HepG2 (cell line): ENCODE measurements at regions not wholly inside any gene's neighbourhood (a gene's known extent, or its start where the extent isn't known, plus 50 kb on each side); places are given as distances from the start of the nearest gene placed in this dataset.

Experiments
- ADNP ChIP-seq: sonication (generic); formaldehyde crosslinking; IDR thresholded peaks from 2 replicates; pipeline ENCODE4 v1.4.0; 2020; ENCODE audit warnings: missing genetic modification reagents
- AGO2 ChIP-seq: fragments of 200-400 bp; formaldehyde crosslinking; optimal IDR thresholded peaks from 2 replicates; pipeline ENCODE3; 2017; ENCODE audit warnings: mild to moderate bottlenecking, low read depth, low read length, moderate library complexity
- BCL3 ChIP-seq: sonication (generic); formaldehyde crosslinking; IDR thresholded peaks from 2 replicates; pipeline ENCODE4 v1.5.1; 2020; ENCODE audit warnings: mild to moderate bottlenecking, missing genetic modification reagents, moderate library complexity
- DMTF1 ChIP-seq: sonication (generic); formaldehyde crosslinking; IDR thresholded peaks from 2 replicates; pipeline ENCODE4 v1.4.0; 2020; ENCODE audit warnings: mild to moderate bottlenecking, missing genetic modification reagents
- ELF4 ChIP-seq: sonication (generic); formaldehyde crosslinking; IDR thresholded peaks from 2 replicates; pipeline ENCODE4 v1.5.0; 2020; ENCODE audit warnings: missing genetic modification reagents, mild to moderate bottlenecking, moderate library complexity, borderline replicate concordance
- HDAC2 ChIP-seq: sonication (generic); formaldehyde crosslinking; IDR thresholded peaks from 2 replicates; pipeline ENCODE4 v1.4.0; 2020; ENCODE audit warnings: missing genetic modification reagents
- IKZF4 ChIP-seq: sonication (generic); formaldehyde crosslinking; IDR thresholded peaks from 2 replicates; pipeline ENCODE4 v1.5.1; 2020; ENCODE audit warnings: borderline replicate concordance, mild to moderate bottlenecking, low read depth, missing genetic modification reagents; ENCODE audit errors: not compliant biosample characterization
- KLF11 ChIP-seq: IDR thresholded peaks from 2 replicates; pipeline ENCODE4 v1.6.1; 2016; ENCODE audit warnings: missing compliant biosample characterization
- MYC ChIP-seq: sonication (generic); formaldehyde crosslinking; IDR thresholded peaks from 2 replicates; pipeline ENCODE4 v1.9.0; 2021; ENCODE audit warnings: missing genetic modification reagents, borderline replicate concordance
- SIX4 ChIP-seq: sonication (generic); formaldehyde crosslinking; IDR thresholded peaks from 2 replicates; pipeline ENCODE4 v1.4.0; 2020; ENCODE audit warnings: missing genetic modification reagents
- SUZ12 ChIP-seq: fragments of 150-350 bp; IDR thresholded peaks from 2 replicates; pipeline ENCODE4 v1.6.1; 2014; ENCODE audit warnings: low read depth, low read length
- TCF7 ChIP-seq: sonication (generic); IDR thresholded peaks from 2 replicates; pipeline ENCODE4 v1.6.1; 2016; ENCODE audit warnings: antibody characterized with exemption, low read depth
- TEAD3 ChIP-seq: optimal IDR thresholded peaks from 2 replicates; pipeline ENCODE3; 2016; ENCODE audit warnings: borderline replicate concordance
- TOE1 ChIP-seq: sonication (generic); formaldehyde crosslinking; IDR thresholded peaks from 2 replicates; pipeline ENCODE4 v1.4.0; 2020; ENCODE audit warnings: mild to moderate bottlenecking, missing genetic modification reagents
- ZFP41 ChIP-seq: sonication (generic); formaldehyde crosslinking; IDR thresholded peaks from 2 replicates; pipeline ENCODE4 v1.4.0; 2020; ENCODE audit warnings: mild to moderate bottlenecking, missing genetic modification reagents, borderline replicate concordance
- ZFP90 ChIP-seq: sonication (generic); formaldehyde crosslinking; IDR thresholded peaks from 2 replicates; pipeline ENCODE4 v1.8.0; 2022; ENCODE audit warnings: missing genetic modification reagents, mild to moderate bottlenecking, inconsistent platforms, borderline replicate concordance
- ZMYM4 ChIP-seq: sonication (generic); formaldehyde crosslinking; IDR thresholded peaks from 2 replicates; pipeline ENCODE4 v1.8.1; 2023; ENCODE audit warnings: mild to moderate bottlenecking, missing genetic modification reagents
- ZNF124 ChIP-seq: sonication (generic); formaldehyde crosslinking; IDR thresholded peaks from 2 replicates; pipeline ENCODE4 v1.4.0; 2020; ENCODE audit warnings: missing genetic modification reagents
- ZNF205 ChIP-seq: IDR thresholded peaks from 2 replicates; pipeline ENCODE4 v1.6.1; 2018; ENCODE audit warnings: missing biosample characterization, missing genetic modification reagents
- ZNF747 ChIP-seq: sonication (generic); formaldehyde crosslinking; IDR thresholded peaks from 2 replicates; pipeline ENCODE4 v1.8.1; 2023; ENCODE audit warnings: missing genetic modification reagents, mild to moderate bottlenecking, borderline replicate concordance

- TF ChIP-seq AGO2 (peak; percentile 51), MYC (CRISPR knock-in tag) (peak; percentile 7; the same call in 1 of the 2 replicates), ELF4 (CRISPR knock-in tag) (0 out of 2 replicates have a peak, but pooled peaks have one; percentile 16), TEAD3 (CRISPR knock-in tag) (peak; percentile 79), IKZF4 (CRISPR knock-in tag) (no peak), HDAC2 (no peak), KLF11 (CRISPR knock-in tag) (no peak; the same call in 1 of the 2 replicates), SIX4 (CRISPR knock-in tag) (no peak), ZFP41 (CRISPR knock-in tag) (no peak), TCF7 (no peak), ZNF747 (CRISPR knock-in tag) (peak; percentile 42; the same call in 1 of the 2 replicates), ADNP (CRISPR knock-in tag) (no peak), DMTF1 (CRISPR knock-in tag) (no peak), ZFP90 (no peak), BCL3 (CRISPR knock-in tag) (no peak), TOE1 (CRISPR knock-in tag) (no peak), ZNF124 (CRISPR knock-in tag) (no peak), ZNF205 (peak; percentile 41; the same call in 1 of the 2 replicates), SUZ12 (peak; percentile 46), ZMYM4 (CRISPR knock-in tag) (peak; percentile 81)
Observed at GRCh38 chr13:50081679-50082425, 66.6 kb downstream of the KCNRG start (continued).
